ENCODE measurements at regions not wholly inside any gene's neighbourhood (a gene's known extent, or its start where the extent isn't known, plus 50 kb on each side); places are given as distances from the start of the nearest gene placed in this dataset.

- TF ChIP-seq, protein P1, sequence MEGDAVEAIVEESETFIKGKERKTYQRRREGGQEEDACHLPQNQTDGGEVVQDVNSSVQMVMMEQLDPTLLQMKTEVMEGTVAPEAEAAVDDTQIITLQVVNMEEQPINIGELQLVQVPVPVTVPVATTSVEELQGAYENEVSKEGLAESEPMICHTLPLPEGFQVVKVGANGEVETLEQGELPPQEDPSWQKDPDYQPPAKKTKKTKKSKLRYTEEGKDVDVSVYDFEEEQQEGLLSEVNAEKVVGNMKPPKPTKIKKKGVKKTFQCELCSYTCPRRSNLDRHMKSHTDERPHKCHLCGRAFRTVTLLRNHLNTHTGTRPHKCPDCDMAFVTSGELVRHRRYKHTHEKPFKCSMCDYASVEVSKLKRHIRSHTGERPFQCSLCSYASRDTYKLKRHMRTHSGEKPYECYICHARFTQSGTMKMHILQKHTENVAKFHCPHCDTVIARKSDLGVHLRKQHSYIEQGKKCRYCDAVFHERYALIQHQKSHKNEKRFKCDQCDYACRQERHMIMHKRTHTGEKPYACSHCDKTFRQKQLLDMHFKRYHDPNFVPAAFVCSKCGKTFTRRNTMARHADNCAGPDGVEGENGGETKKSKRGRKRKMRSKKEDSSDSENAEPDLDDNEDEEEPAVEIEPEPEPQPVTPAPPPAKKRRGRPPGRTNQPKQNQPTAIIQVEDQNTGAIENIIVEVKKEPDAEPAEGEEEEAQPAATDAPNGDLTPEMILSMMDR (IDR thresholded peaks at IDR 0.05; ENCODE audit: insufficient read depth, low read length) = no peak
- no peak for TF ChIP-seq SPI1 (IDR thresholded peaks at IDR 0.05; ENCODE audit: borderline replicate concordance, low read depth)
- TF ChIP-seq POLR2AphosphoS5 (IDR thresholded peaks at IDR 0.05; ENCODE audit: low read depth) = no peak
- TF ChIP-seq REST (IDR thresholded peaks at IDR 0.05; ENCODE audit: insufficient replicate concordance, low read depth) = no peak
Observed at GRCh38 chr2:77939801-77940200, 417.6 kb upstream of the LRRTM4 start.
